Tibial nerve (tissue), 4 donors: ENCODE measurements at regions not wholly inside any gene's neighbourhood (a gene's known extent, or its start where the extent isn't known, plus 50 kb on each side); places are given as distances from the start of the nearest gene placed in this dataset.

ENCODE experiments used
- DNase-seq, 2 donors: peaks; one replicate each; pipeline ENCODE4 v3.0.0-alpha.2; 2019; ENCODE audit warnings: low spot score in 2 of 2
- H3K27ac ChIP-seq, 4 donors: fragments of 200-600 bp; sonication (generic) in 3 of 4; one replicate each; pipeline ENCODE4 v1.5.1; 2017 to 2019; ENCODE audit warnings: mild to moderate bottlenecking in 1 of 4
- H3K27me3 ChIP-seq, 2 donors: fragments of 200-600 bp; sonication (generic) in 1 of 2; one replicate each; pipeline versions ENCODE4 v1.5.1 to v1.6.0; 2017 to 2019
- H3K36me3 ChIP-seq, 3 donors: fragments of 200-600 bp; sonication (generic); one replicate each; pipeline ENCODE4 v1.5.1; 2018 to 2019
- H3K4me1 ChIP-seq, 4 donors: fragments of 200-600 bp; sonication (generic) in 3 of 4; one replicate each; pipeline ENCODE4 v1.5.1; 2017 to 2019
- H3K4me3 ChIP-seq, 4 donors: fragments of 200-600 bp; sonication (generic) in 3 of 4; one replicate each; pipeline ENCODE4 v1.5.1; 2017 to 2019; ENCODE audit warnings: mild to moderate bottlenecking in 1 of 4, moderate library complexity in 1 of 4
- H3K9me3 ChIP-seq, 4 donors: fragments of 200-600 bp; sonication (generic) in 3 of 4; one replicate each; pipeline ENCODE4 v1.5.1; 2017 to 2019
- CTCF ChIP-seq, 5 experiments: fragments of 200-600 bp in 3 of 5; fragments of 450-650 bp in 2 of 5; sonication (generic) in 3 of 5; IDR thresholded peaks; one replicate each; pipeline ENCODE4 v1.5.1; 2016 to 2019; ENCODE audit warnings: antibody characterized with exemption in 5 of 5, mild to moderate bottlenecking in 3 of 5, moderate library complexity in 2 of 5
- EP300 ChIP-seq, 2 donors: sonication (generic); formaldehyde crosslinking; IDR thresholded peaks; one replicate each; pipeline ENCODE4 v1.6.1; 2017; ENCODE audit warnings: antibody characterized with exemption in 2 of 2, mild to moderate bottlenecking in 1 of 2
- POLR2A ChIP-seq, 2 donors: fragments of 450-650 bp; IDR thresholded peaks; one replicate each; pipeline ENCODE4 v1.6.1; 2017; ENCODE audit warnings: antibody characterized with exemption in 2 of 2, mild to moderate bottlenecking in 2 of 2, moderate library complexity in 2 of 2
- WGBS, 2 donors: methylation state at CpG; one replicate each; pipeline ENCODE4 v1.1.5; 2018; 5-methylcytosine and 5-hydroxymethylcytosine counted together

GRCh38 chr1:213366141-213366831, 315.2 kb downstream of the RPS6KC1 start:
- Histone ChIP-seq H3K4me1 (no peaks in the 10 kb centered on the region), H3K4me3 (no peak overlapping the region), H3K36me3 (no peaks in the 10 kb centered on the region), H3K27ac (no peak overlapping the region), H3K27me3 (no peaks in the 10 kb centered on the region), H3K9me3 (peaks cover 0 to 9% (median 0%) of the 10 kb centered on the region in 4 donors)
- no peak for DNase-seq
- TF ChIP-seq POLR2A (IDR thresholded peaks at IDR 0.05) (no peak), CTCF (IDR thresholded peaks at IDR 0.05) (no peak), EP300 (IDR thresholded peaks at IDR 0.05) (no peak)
- 87% methylated on average over 10 of the region's 10 CpGs for WGBS, 2 donors

GRCh38 chr1:213369465-213369864, 318.4 kb downstream of the RPS6KC1 start:
- no peak for DNase-seq
- Histone ChIP-seq H3K4me1 (no peaks in the 10 kb centered on the region), H3K9me3 (no peaks in the 10 kb centered on the region), H3K4me3 (no peak overlapping the region), H3K27me3 (no peaks in the 10 kb centered on the region), H3K36me3 (no peaks in the 10 kb centered on the region), H3K27ac (no peak overlapping the region)
- 82 to 83% methylated on average over 5 of the region's 5 CpGs for whole genome bisulfite sequencing, 2 donors
- TF ChIP-seq POLR2A (IDR thresholded peaks at IDR 0.05) (no peak), EP300 (IDR thresholded peaks at IDR 0.05) (no peak), CTCF (IDR thresholded peaks at IDR 0.05) (no peak)

GRCh38 chr1:213370523-213370922, 319.5 kb downstream of the RPS6KC1 start:
- Histone ChIP-seq H3K27ac (no peak overlapping the region), H3K27me3 (no peaks in the 10 kb centered on the region), H3K4me3 (no peak overlapping the region), H3K9me3 (no peaks in the 10 kb centered on the region), H3K4me1 (no peaks in the 10 kb centered on the region), H3K36me3 (no peaks in the 10 kb centered on the region)
- DNase-seq: no peak
- WGBS, 2 donors: 88 to 93% methylated on average over 5 of the region's 5 CpGs
- TF ChIP-seq CTCF (IDR thresholded peaks at IDR 0.05): no peak
- TF ChIP-seq POLR2A (IDR thresholded peaks at IDR 0.05): no peak

GRCh38 chr1:213371525-213371846, 320.4 kb downstream of the RPS6KC1 start:
- WGBS, 2 donors: 69 to 88% methylated on average over 3 of the region's 3 CpGs
- H3K36me3 ChIP-seq: no peaks in the 10 kb centered on the region
- H3K4me1 ChIP-seq: no peaks in the 10 kb centered on the region
- DNase-seq: no peak
- H3K4me3 ChIP-seq: no peak overlapping the region
- no peak overlapping the region for H3K27ac ChIP-seq
- no peaks in the 10 kb centered on the region for H3K27me3 ChIP-seq
- TF ChIP-seq CTCF (IDR thresholded peaks at IDR 0.05): no peak
- H3K9me3 ChIP-seq: no peaks in the 10 kb centered on the region

- H3K27me3 ChIP-seq: no peaks in the 10 kb centered on the region
- H3K4me1 ChIP-seq: no peaks in the 10 kb centered on the region
- no peak for DNase-seq
- TF ChIP-seq POLR2A (IDR thresholded peaks at IDR 0.05) (no peak), CTCF (IDR thresholded peaks at IDR 0.05) (no peak), EP300 (IDR thresholded peaks at IDR 0.05) (no peak)
- no peaks in the 10 kb centered on the region for H3K36me3 ChIP-seq
- no peak overlapping the region for H3K4me3 ChIP-seq
- 76 to 77% methylated on average over 8 to 9 of the region's 9 CpGs for WGBS, 2 donors
- H3K9me3 ChIP-seq: no peaks in the 10 kb centered on the region
- H3K27ac ChIP-seq: no peak overlapping the region
These were observed 321.0 kb downstream of the RPS6KC1 start for GRCh38 chr1:213371847-213372619.
